Activated CD8-positive, alpha-beta T cell treated with anti-CD3 and anti-CD28 coated beads for 36 hours (primary cell): ENCODE measurements at regions not wholly inside any gene's neighbourhood (a gene's known extent, or its start where the extent isn't known, plus 50 kb on each side); places are given as distances from the start of the nearest gene placed in this dataset.

ENCODE experiments used
- ATAC-seq: fragments of 200-7000 bp; cut with Tn5 transposase; one replicate; pipeline ENCODE4 v1.10.0; 2021; ENCODE audit warnings: mild to moderate bottlenecking, moderate library complexity
- CTCF ChIA-PET: fragments of 350-600 bp; sonication (Branson Sonifier 250); formaldehyde crosslinking; loops from one replicate; lab custom pipeline; 2021; ENCODE audit warnings: antibody characterized with exemption; lab: Charles Lee
- POLR2A ChIA-PET: fragments of 350-600 bp; sonication (Branson Sonifier 250); formaldehyde crosslinking; loops from one replicate; lab custom pipeline; 2021; ENCODE audit warnings: antibody characterized with exemption; lab: Charles Lee
- DNase-seq: peaks from one replicate; pipeline ENCODE4 v3.0.0-alpha.2; 2020
- H3K27ac Mint-ChIP-seq: one replicate; pipeline ENCODE4 v1.8.0; 2021; ENCODE audit warnings: mild to moderate bottlenecking, mixed read lengths
- H3K27me3 Mint-ChIP-seq: one replicate; pipeline ENCODE4 v1.8.0; 2021; ENCODE audit warnings: mixed read lengths
- H3K36me3 Mint-ChIP-seq: one replicate; pipeline ENCODE4 v1.8.0; 2021; ENCODE audit warnings: low read depth, mixed read lengths
- H3K4me1 Mint-ChIP-seq: one replicate; pipeline ENCODE4 v1.8.0; 2021; ENCODE audit warnings: low read depth, mixed read lengths
- H3K4me3 Mint-ChIP-seq: one replicate; pipeline ENCODE4 v1.8.0; 2021; ENCODE audit warnings: mild to moderate bottlenecking, moderate library complexity, mixed read lengths
- H3K9me3 Mint-ChIP-seq: one replicate; pipeline ENCODE4 v1.8.0; 2021; ENCODE audit warnings: mixed read lengths
- CTCF ChIP-seq: fragments of 200-600 bp; IDR thresholded peaks from one replicate; pipeline ENCODE4 v1.8.0; 2022; ENCODE audit warnings: antibody characterized with exemption, mild to moderate bottlenecking
- intact Hi-C: fragments of 100-400 bp; cut with micrococcal nuclease; formaldehyde crosslinking; loops from one replicate; pipeline ENCODE4 v1.10.0; 2022

- peaks cover 12% of the 10 kb centered on the region for H3K27me3 Mint-ChIP-seq
- no peak for TF ChIP-seq CTCF
- no peaks in the 10 kb centered on the region for H3K9me3 Mint-ChIP-seq
- ChIA-PET POLR2A (no interaction called here), CTCF (no interaction called here)
- peaks cover 16% of the 10 kb centered on the region for H3K4me1 Mint-ChIP-seq
- H3K27ac Mint-ChIP-seq = no peak overlapping the region
- intact Hi-C loops = no loop called here
- DNase-seq = no peak
- H3K4me3 Mint-ChIP-seq = no peak overlapping the region
- ATAC-seq = no peak
- no peaks in the 10 kb centered on the region for H3K36me3 Mint-ChIP-seq
Measured at GRCh38 chr5:171599411-171599810, 180.0 kb downstream of the FGF18 start.

GRCh38 chr5:171599957-171600612 is 180.6 kb downstream of the FGF18 start:
- TF ChIP-seq CTCF = no peak
- intact Hi-C loops = loop anchor here (10.0 kb wide), 1 partner anchor 185 kb away; the partner anchor contains the start of gene FGF18
- ChIA-PET CTCF (no interaction called here), POLR2A (no interaction called here)
- Mint-ChIP-seq H3K27ac (no peak overlapping the region), H3K36me3 (no peaks in the 10 kb centered on the region), H3K4me1 (peaks cover 16% of the 10 kb centered on the region), H3K27me3 (peaks cover 12% of the 10 kb centered on the region), H3K9me3 (no peaks in the 10 kb centered on the region), H3K4me3 (no peak overlapping the region)
- ATAC-seq (no peak), DNase-seq (no peak)

- peak overlapping the region; percentile 0 for H3K4me3 Mint-ChIP-seq
- H3K4me1 Mint-ChIP-seq = peaks cover 13% of the 10 kb centered on the region
- ATAC-seq (peak; percentile 29), DNase-seq (peak; percentile 11)
- POLR2A ChIA-PET = no interaction called here
- CTCF ChIA-PET = no interaction called here
- no peaks in the 10 kb centered on the region for H3K9me3 Mint-ChIP-seq
- TF ChIP-seq CTCF = no peak
- intact Hi-C loops = loop anchor here (10.0 kb wide), 1 partner anchor 186 kb away; the partner anchor contains the start of gene FGF18
- no peaks in the 10 kb centered on the region for H3K36me3 Mint-ChIP-seq
- H3K27ac Mint-ChIP-seq = no peak overlapping the region
- peaks cover 14% of the 10 kb centered on the region for H3K27me3 Mint-ChIP-seq
Measured at GRCh38 chr5:171600741-171601265, 181.4 kb downstream of the FGF18 start.

GRCh38 chr5:171601266-171601881 is 181.9 kb downstream of the FGF18 start:
- H3K27me3 Mint-ChIP-seq = peaks cover 15% of the 10 kb centered on the region
- no peak overlapping the region for H3K27ac Mint-ChIP-seq
- H3K9me3 Mint-ChIP-seq = peaks cover 1% of the 10 kb centered on the region
- POLR2A ChIA-PET = no interaction called here
- peaks cover 13% of the 10 kb centered on the region for H3K4me1 Mint-ChIP-seq
- intact Hi-C loops = loop anchor here (10.0 kb wide), 1 partner anchor 187 kb away; the partner anchor contains the start of gene FGF18
- ATAC-seq = peak; percentile 79
- H3K4me3 Mint-ChIP-seq = no peak overlapping the region
- no peak for TF ChIP-seq CTCF
- CTCF ChIA-PET = no interaction called here
- peak; percentile 38 for DNase-seq
- H3K36me3 Mint-ChIP-seq = no peaks in the 10 kb centered on the region

- H3K36me3 Mint-ChIP-seq = no peaks in the 10 kb centered on the region
- H3K4me3 Mint-ChIP-seq = no peak overlapping the region
- peaks cover 15% of the 10 kb centered on the region for H3K27me3 Mint-ChIP-seq
- H3K27ac Mint-ChIP-seq = no peak overlapping the region
- ChIA-PET CTCF (no interaction called here), POLR2A (no interaction called here)
- peaks cover 13% of the 10 kb centered on the region for H3K4me1 Mint-ChIP-seq
- peaks cover 4% of the 10 kb centered on the region for H3K9me3 Mint-ChIP-seq
- DNase-seq (no peak), ATAC-seq (no peak)
- intact Hi-C loops = loop anchor here (10.0 kb wide), 1 partner anchor 189 kb away; the partner anchor contains the start of gene FGF18
- TF ChIP-seq CTCF = no peak
Measured at GRCh38 chr5:171603591-171603990, 182.0 kb upstream of the SMIM23 start.
